ENCODE measurements at regions not wholly inside any gene's neighbourhood (a gene's known extent, or its start where the extent isn't known, plus 50 kb on each side); places are given as distances from the start of the nearest gene placed in this dataset.
A peak's percentile ranks its signal among the peaks of the same experiment; 100 is the strongest.

DNA sequence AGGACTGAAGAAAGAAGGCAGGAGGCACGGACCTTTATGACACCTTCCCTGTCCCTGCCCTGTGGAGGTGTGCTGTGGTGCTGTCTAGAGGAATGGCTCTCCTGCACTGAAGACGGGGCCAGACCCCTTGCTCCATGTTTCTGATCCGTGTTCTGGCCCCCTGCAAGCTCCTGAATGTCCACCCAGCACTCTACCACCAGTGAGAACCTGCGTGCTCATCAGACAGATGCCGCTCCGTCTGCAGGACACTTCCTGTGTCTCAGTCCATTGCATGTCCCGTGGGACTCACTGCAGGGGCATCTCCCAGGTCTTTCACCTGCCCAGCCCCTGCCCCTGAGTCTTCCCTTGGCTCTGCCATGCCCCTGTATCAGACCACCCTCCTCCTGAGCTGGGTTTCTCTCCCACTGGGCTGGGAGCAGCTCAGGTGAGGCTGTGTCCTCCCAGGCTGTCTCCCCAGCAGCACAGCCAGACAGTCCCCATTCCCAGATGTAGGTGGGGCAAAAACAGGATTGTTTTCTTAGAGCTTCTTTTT, 278.3 kb upstream of the ZNF32 start:
- Histone ChIP-seq H3K4me1 (replicated peaks) (no peaks in the 10 kb centered on the region), H3K4me3 (no peak overlapping the region), H3K27me3 (replicated peaks; ENCODE audit: insufficient read depth) (no peaks in the 10 kb centered on the region), H3K27ac (no peak overlapping the region), H3K9me3 (no peaks in the 10 kb centered on the region), H3K36me3 (no peaks in the 10 kb centered on the region)
- WGBS: 76% methylated on average over 7 of the region's 7 CpGs
- TF ChIP-seq CTCF (IDR thresholded peaks at IDR 0.05) (no peak), POLR2AphosphoS5 (IDR thresholded peaks at IDR 0.05) (no peak), POLR2A (IDR thresholded peaks at IDR 0.05) (no peak)
- intact Hi-C loops (cut with DNase I): no loop called here
- peak; percentile 1 for DNase-seq (ENCODE audit: low spot score)

DNA sequence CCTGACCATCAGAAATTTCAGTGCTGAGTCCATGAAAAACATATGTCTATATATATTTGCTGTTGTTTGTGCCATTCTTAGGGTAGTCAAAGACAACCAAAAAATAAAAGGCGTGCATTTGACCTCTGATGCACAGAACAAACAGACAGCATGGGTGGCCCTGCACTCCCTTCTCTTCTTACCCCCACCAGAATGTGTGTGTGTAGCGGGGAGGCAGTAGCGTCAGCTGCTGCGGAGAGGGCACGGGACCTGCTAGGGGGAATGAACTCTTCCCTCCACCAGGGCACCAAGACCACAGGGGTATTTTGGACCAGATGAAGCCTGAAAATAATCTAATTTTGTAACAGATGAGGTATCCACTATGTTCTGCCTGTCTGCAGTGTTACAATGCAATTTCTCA, 277.7 kb upstream of the ZNF32 start:
- H3K4me3 ChIP-seq: no peak overlapping the region
- DNase-seq (ENCODE audit: low spot score): no peak
- intact Hi-C loops (cut with DNase I): no loop called here
- no peak for TF ChIP-seq POLR2AphosphoS5 (IDR thresholded peaks at IDR 0.05)
- no peak for TF ChIP-seq POLR2A (IDR thresholded peaks at IDR 0.05)
- TF ChIP-seq CTCF (IDR thresholded peaks at IDR 0.05): no peak
- H3K27ac ChIP-seq: no peak overlapping the region
- H3K36me3 ChIP-seq: no peaks in the 10 kb centered on the region
- no peaks in the 10 kb centered on the region for H3K9me3 ChIP-seq
- WGBS: 85% methylated on average over 5 of the region's 5 CpGs
- no peaks in the 10 kb centered on the region for H3K4me1 ChIP-seq (replicated peaks)
- no peaks in the 10 kb centered on the region for H3K27me3 ChIP-seq (replicated peaks; ENCODE audit: insufficient read depth)

GRCh38 chr10:43925793-43926192, 277.1 kb upstream of the ZNF32 start:
- TF ChIP-seq POLR2AphosphoS5 (IDR thresholded peaks at IDR 0.05) (no peak), CTCF (IDR thresholded peaks at IDR 0.05) (no peak), POLR2A (IDR thresholded peaks at IDR 0.05) (no peak)
- Histone ChIP-seq H3K27me3 (replicated peaks; ENCODE audit: insufficient read depth) (no peaks in the 10 kb centered on the region), H3K36me3 (no peaks in the 10 kb centered on the region), H3K27ac (no peak overlapping the region), H3K9me3 (no peaks in the 10 kb centered on the region), H3K4me1 (replicated peaks) (no peaks in the 10 kb centered on the region), H3K4me3 (no peak overlapping the region)
- WGBS: 86% methylated on average over 7 of the region's 7 CpGs
- DNase-seq (ENCODE audit: low spot score): no peak
- intact Hi-C loops (cut with DNase I): no loop called here

DNA sequence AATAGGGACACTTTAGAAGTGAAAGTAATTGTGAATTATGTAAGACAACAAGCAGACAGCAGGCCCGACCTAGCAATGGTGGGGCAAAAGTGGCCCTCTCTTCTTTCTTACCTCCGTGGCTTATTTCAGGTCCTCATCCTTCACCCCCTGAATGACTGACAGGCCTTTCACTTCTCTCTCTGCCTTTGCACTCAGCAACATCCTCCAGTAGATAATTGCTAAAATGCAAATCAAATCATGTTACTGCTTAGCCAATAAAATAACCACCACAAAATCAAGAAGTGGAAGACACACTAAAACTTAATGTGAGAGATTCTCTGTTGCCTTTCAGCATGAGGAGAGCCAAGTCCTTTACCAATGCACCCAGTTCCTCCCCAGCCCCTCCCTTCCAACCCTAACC, 274.6 kb upstream of the ZNF32 start:
- no peaks in the 10 kb centered on the region for H3K36me3 ChIP-seq
- DNase-seq (ENCODE audit: low spot score): no peak
- TF ChIP-seq CTCF (IDR thresholded peaks at IDR 0.05): no peak
- no peak for TF ChIP-seq POLR2AphosphoS5 (IDR thresholded peaks at IDR 0.05)
- no peak for TF ChIP-seq POLR2A (IDR thresholded peaks at IDR 0.05)
- no peaks in the 10 kb centered on the region for H3K9me3 ChIP-seq
- no peak overlapping the region for H3K27ac ChIP-seq
- intact Hi-C loops (cut with DNase I): no loop called here
- WGBS: 47% methylated on average over 2 of the region's 2 CpGs
- H3K27me3 ChIP-seq (replicated peaks; ENCODE audit: insufficient read depth): no peaks in the 10 kb centered on the region
- H3K4me1 ChIP-seq (replicated peaks): no peaks in the 10 kb centered on the region
- no peak overlapping the region for H3K4me3 ChIP-seq
